HepG2 (cell line): ENCODE measurements at regions not wholly inside any gene's neighbourhood (a gene's known extent, or its start where the extent isn't known, plus 50 kb on each side); places are given as distances from the start of the nearest gene placed in this dataset.

Experiments
- ATAC-seq: fragments of 200-7000 bp; cut with Tn5 transposase; 3 replicates; pipeline ENCODE4 v1.9.1; 2020; ENCODE audit warnings: mild to moderate bottlenecking, moderate library complexity
- BruUV-seq: library from RNA; stranded (reverse); fragments of 400-500 nt; replicated peaks from 2 replicates; lab custom pipeline; 2021; lab: Mats Ljungman, UMichigan
- CTCF ChIA-PET: fragments of 300-600 bp; formaldehyde crosslinking; extraction: SDS; loops from one replicate; lab custom pipeline; 2021; ENCODE audit warnings: low total read pairs, inconsistent platforms, low intra/inter-chr PET ratio; lab: Yijun Ruan, JAX
- POLR2A ChIA-PET: fragments of 350-600 bp; sonication (Branson Sonifier 250); formaldehyde crosslinking; loops from one replicate; lab custom pipeline; 2020; ENCODE audit warnings: antibody characterized with exemption, inconsistent platforms; lab: Yijun Ruan, JAX
- DNase-seq: peaks from one replicate; pipeline ENCODE4 v3.0.0-alpha.2; 2015; ENCODE audit warnings: low spot score
- FAIRE-seq: peaks from 3 replicates; lab custom pipeline; 2011; peaks lifted over from hg19 to GRCh38; lab: Jason Lieb, UNC
- H2AFZ ChIP-seq: one replicate; pipeline ENCODE4 v1.6.1; 2011; ENCODE audit warnings: low read length, inconsistent platforms
- H3K27ac ChIP-seq: fragments of 300-600 bp; 3 replicates; pipeline ENCODE4 v1.8.0; 2011; ENCODE audit warnings: mixed run types, mild to moderate bottlenecking, mixed read lengths, low read length, inconsistent platforms; ENCODE audit not compliant: insufficient read depth; ENCODE audit errors: extremely low read length
- H3K27me3 ChIP-seq, 2 experiments: fragments of 200-600 bp in 1 of 2; 2 replicates in 1 of 2; 3 replicates in 1 of 2; pipeline versions ENCODE4 v1.6.0 to v1.8.0; 2011; ENCODE audit warnings: low read length in 2 of 2, mild to moderate bottlenecking in 2 of 2, moderate library complexity in 2 of 2, inconsistent platforms in 1 of 2; ENCODE audit not compliant: insufficient read depth in 2 of 2, control insufficient read depth in 1 of 2
- H3K36me3 ChIP-seq, 2 experiments: fragments of 200-600 bp in 1 of 2; replicated peaks in 1 of 2; 2 replicates in 1 of 2; 3 replicates in 1 of 2; pipeline versions ENCODE4 v1.5.1 to v1.8.0; 2011; ENCODE audit warnings: low read length in 2 of 2, inconsistent platforms in 1 of 2; ENCODE audit not compliant: insufficient read depth in 2 of 2, control insufficient read depth in 1 of 2
- H3K4me1 ChIP-seq: 2 replicates; pipeline ENCODE4 v1.5.1; 2012; ENCODE audit warnings: low read length, inconsistent platforms; ENCODE audit not compliant: insufficient read depth
- H3K4me2 ChIP-seq: 2 replicates; pipeline ENCODE4 v1.6.0; 2011; ENCODE audit warnings: low read depth, low read length, inconsistent platforms
- H3K4me3 ChIP-seq, 3 experiments: fragments of 200-600 bp in 1 of 3; sonication (generic), shearing (Covaris generic) in 1 of 3; replicated peaks in 1 of 3; 2 replicates each; pipeline ENCODE4 v1.5.1; 2011 to 2016; ENCODE audit warnings: low read length in 3 of 3, inconsistent platforms in 2 of 3, low read depth in 2 of 3, mild to moderate bottlenecking in 2 of 3, control low read depth in 1 of 3, mixed read lengths in 1 of 3; ENCODE audit not compliant: insufficient read depth in 1 of 3
- H3K79me2 ChIP-seq: one replicate; pipeline ENCODE4 v1.6.1; 2011; ENCODE audit warnings: low read length, inconsistent platforms; ENCODE audit not compliant: insufficient read depth
- H3K9ac ChIP-seq: 2 replicates; pipeline ENCODE4 v1.6.0; 2011; ENCODE audit warnings: mild to moderate bottlenecking, low read depth, low read length, inconsistent platforms; ENCODE audit not compliant: insufficient read depth
- H3K9me3 ChIP-seq: 2 replicates; pipeline ENCODE4 v1.5.1; 2012; ENCODE audit warnings: mild to moderate bottlenecking, low read length
- H4K20me1 ChIP-seq: 2 replicates; pipeline ENCODE4 v1.6.0; 2011; ENCODE audit warnings: inconsistent platforms, mild to moderate bottlenecking, low read length, moderate library complexity; ENCODE audit not compliant: insufficient read depth
- GTF2F1 ChIP-seq: fragments of 150-350 bp; IDR thresholded peaks from 2 replicates; pipeline ENCODE4 v1.6.1; 2014; ENCODE audit warnings: low read length
- NR3C1 ChIP-seq: sonication (generic); formaldehyde crosslinking; IDR thresholded peaks from 2 replicates; pipeline ENCODE4 v1.4.0; 2020; ENCODE audit warnings: missing genetic modification reagents
- STAG1 ChIP-seq: sonication (generic); formaldehyde crosslinking; IDR thresholded peaks from 2 replicates; pipeline ENCODE4 v1.4.0; 2020; ENCODE audit warnings: missing genetic modification reagents
- ZBTB3 ChIP-seq: sonication (generic); formaldehyde crosslinking; IDR thresholded peaks from 2 replicates; pipeline ENCODE4 v1.4.0; 2020; ENCODE audit warnings: low read depth, mild to moderate bottlenecking, moderate library complexity, missing genetic modification reagents, borderline replicate concordance
- ZNF207 ChIP-seq: fragments of 450-650 bp; IDR thresholded peaks from 2 replicates; pipeline ENCODE4 v1.6.1; 2016; ENCODE audit warnings: antibody characterized with exemption, borderline replicate concordance
- ZSCAN25 ChIP-seq: sonication (generic); formaldehyde crosslinking; IDR thresholded peaks from 2 replicates; pipeline ENCODE4 v1.8.0; 2022; ENCODE audit warnings: mild to moderate bottlenecking, missing genetic modification reagents
- WGBS: methylation state at CpG from one replicate; pipeline ENCODE4 v1.1.6; 2017; ENCODE audit warnings: low lambda C conversion rate; 5-methylcytosine and 5-hydroxymethylcytosine counted together
- in situ Hi-C: cut with HindIII; loops from 2 replicates; pipeline ENCODE4 v1.10.0; 2017; ENCODE audit warnings: low pct_unique_long_range_greater_than_20kb; ENCODE audit not compliant: extremely low pct_ligation_motif_present
- intact Hi-C: fragments of 100-400 bp; cut with micrococcal nuclease; formaldehyde crosslinking; loops from one replicate; pipeline ENCODE4 v1.10.0; 2022; ENCODE audit not compliant: unreplicated experiment
- TF ChIP-seq, protein P1 (sequence below): sonication (generic); formaldehyde crosslinking; IDR thresholded peaks from one replicate; pipeline ENCODE4 v1.5.1; 2020; ENCODE audit warnings: mild to moderate bottlenecking, missing genetic modification reagents; ENCODE audit errors: not compliant biosample characterization
- TF ChIP-seq, protein P2 (sequence below): sonication (generic); formaldehyde crosslinking; IDR thresholded peaks from 2 replicates; pipeline ENCODE4 v1.4.0; 2020; ENCODE audit warnings: mild to moderate bottlenecking, missing genetic modification reagents
- TF ChIP-seq, protein P3 (sequence below): IDR thresholded peaks from 2 replicates; pipeline ENCODE4 v1.4.0; 2020; ENCODE audit warnings: mild to moderate bottlenecking, missing genetic modification reagents

DNA sequence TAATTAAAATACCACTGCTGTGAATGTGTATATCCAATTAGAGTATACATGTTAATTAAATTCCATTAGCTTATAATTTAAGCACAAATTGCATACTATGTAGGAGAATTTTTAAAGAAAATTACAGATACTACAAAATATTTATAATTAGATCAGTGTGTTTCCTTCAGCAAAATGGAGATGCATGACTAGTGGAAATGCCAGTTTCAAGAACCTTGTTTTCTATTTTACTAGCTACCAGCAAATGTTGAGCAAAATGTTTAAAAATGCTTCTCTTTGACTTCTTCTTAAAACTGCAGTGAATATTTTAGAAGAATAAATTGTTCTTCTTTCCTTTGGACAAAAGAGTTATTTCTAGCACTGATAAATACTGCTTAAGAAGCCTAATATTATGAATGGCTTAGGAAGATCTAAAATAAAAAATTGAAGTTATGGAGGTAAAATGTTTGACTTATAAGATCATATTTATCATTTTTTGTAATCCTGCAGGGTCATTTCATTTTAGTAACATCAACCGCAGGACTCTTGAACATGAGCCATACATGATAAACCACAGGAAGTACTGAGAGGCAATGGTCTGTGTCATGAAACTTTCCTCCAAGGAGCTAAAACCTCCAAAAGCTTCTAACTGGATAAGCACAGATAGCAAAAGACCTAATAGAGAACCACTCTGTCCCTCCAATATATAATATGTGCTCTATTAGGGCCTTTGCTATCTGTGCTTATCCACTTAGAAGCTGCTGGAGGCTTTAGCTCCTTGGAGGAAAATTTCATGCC, 1066.0 kb upstream of the CELF2 start (continued):
- TF ChIP-seq, protein P1, sequence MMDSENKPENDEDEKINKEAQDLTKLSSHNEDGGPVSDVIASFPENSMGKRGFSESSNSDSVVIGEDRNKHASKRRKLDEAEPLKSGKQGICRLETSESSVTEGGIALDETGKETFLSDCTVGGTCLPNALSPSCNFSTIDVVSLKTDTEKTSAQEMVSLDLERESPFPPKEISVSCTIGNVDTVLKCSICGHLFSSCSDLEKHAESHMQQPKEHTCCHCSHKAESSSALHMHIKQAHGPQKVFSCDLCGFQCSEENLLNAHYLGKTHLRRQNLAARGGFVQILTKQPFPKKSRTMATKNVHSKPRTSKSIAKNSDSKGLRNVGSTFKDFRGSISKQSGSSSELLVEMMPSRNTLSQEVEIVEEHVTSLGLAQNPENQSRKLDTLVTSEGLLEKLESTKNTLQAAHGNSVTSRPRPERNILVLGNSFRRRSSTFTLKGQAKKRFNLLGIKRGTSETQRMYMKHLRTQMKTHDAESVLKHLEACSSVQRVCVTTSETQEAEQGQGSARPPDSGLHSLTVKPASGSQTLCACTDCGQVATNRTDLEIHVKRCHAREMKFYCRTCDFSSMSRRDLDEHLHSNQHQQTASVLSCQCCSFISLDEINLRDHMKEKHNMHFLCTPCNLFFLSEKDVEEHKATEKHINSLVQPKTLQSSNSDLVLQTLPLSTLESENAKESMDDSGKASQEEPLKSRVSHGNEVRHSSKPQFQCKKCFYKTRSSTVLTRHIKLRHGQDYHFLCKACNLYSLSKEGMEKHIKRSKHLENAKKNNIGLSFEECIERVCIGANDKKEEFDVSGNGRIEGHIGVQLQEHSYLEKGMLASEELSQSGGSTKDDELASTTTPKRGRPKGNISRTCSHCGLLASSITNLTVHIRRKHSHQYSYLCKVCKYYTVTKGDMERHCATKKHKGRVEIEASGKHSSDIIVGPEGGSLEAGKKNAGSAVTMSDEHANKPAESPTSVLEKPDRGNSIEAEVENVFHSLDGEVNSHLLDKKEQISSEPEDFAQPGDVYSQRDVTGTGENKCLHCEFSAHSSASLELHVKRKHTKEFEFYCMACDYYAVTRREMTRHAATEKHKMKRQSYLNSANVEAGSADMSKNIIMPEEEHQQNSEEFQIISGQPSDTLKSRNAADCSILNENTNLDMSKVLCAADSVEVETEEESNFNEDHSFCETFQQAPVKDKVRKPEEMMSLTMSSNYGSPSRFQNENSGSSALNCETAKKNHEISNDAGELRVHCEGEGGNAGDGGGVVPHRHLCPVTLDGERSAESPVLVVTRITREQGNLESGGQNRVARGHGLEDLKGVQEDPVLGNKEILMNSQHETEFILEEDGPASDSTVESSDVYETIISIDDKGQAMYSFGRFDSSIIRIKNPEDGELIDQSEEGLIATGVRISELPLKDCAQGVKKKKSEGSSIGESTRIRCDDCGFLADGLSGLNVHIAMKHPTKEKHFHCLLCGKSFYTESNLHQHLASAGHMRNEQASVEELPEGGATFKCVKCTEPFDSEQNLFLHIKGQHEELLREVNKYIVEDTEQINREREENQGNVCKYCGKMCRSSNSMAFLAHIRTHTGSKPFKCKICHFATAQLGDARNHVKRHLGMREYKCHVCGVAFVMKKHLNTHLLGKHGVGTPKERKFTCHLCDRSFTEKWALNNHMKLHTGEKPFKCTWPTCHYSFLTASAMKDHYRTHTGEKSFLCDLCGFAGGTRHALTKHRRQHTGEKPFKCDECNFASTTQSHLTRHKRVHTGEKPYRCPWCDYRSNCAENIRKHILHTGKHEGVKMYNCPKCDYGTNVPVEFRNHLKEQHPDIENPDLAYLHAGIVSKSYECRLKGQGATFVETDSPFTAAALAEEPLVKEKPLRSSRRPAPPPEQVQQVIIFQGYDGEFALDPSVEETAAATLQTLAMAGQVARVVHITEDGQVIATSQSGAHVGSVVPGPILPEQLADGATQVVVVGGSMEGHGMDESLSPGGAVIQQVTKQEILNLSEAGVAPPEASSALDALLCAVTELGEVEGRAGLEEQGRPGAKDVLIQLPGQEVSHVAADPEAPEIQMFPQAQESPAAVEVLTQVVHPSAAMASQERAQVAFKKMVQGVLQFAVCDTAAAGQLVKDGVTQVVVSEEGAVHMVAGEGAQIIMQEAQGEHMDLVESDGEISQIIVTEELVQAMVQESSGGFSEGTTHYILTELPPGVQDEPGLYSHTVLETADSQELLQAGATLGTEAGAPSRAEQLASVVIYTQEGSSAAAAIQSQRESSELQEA = no peak

DNA sequence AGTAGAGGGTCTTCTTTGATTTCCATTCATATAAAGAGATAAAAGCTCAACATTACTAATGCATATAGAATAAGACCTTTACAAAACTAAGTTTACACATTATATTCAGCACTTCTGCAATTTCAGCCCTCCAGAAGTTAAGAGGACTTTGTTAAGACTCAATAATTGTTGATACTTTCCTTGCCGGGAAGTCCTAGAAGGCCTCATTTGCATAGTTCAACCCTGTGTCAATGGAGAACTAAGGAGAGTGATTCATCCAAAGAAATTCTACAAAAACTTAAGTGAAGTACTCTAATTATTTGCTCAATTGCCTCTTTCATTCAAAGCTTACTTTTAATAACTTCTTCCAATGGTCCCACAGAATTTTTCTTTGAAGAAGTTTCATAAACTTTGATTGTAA, 1060.3 kb upstream of the CELF2 start:
- intact Hi-C loops (no loop called here), in situ Hi-C loops (no loop called here)
- Histone ChIP-seq H2AFZ (no peak overlapping the region), H3K27ac (no peak overlapping the region), H3K9ac (no peak overlapping the region), H3K9me3 (peaks cover 40% of the 10 kb centered on the region), H3K4me3 (no peak overlapping the region), H3K27me3 (no peaks in the 10 kb centered on the region), H3K4me2 (no peak overlapping the region), H3K4me1 (no peaks in the 10 kb centered on the region), H3K36me3 (no peaks in the 10 kb centered on the region), H3K79me2 (no peaks in the 10 kb centered on the region), H4K20me1 (no peaks in the 10 kb centered on the region)
- FAIRE-seq (no peak), DNase-seq (no peak), ATAC-seq (no peak)
- BruUV-seq = no TSS peak
- ChIA-PET POLR2A (no interaction called here), CTCF (no interaction called here)
- WGBS = 75% methylated on average over 1 of the region's 1 CpG
- no peak for TF ChIP-seq ZBTB3 (CRISPR knock-in tag)
- TF ChIP-seq, protein P2, sequence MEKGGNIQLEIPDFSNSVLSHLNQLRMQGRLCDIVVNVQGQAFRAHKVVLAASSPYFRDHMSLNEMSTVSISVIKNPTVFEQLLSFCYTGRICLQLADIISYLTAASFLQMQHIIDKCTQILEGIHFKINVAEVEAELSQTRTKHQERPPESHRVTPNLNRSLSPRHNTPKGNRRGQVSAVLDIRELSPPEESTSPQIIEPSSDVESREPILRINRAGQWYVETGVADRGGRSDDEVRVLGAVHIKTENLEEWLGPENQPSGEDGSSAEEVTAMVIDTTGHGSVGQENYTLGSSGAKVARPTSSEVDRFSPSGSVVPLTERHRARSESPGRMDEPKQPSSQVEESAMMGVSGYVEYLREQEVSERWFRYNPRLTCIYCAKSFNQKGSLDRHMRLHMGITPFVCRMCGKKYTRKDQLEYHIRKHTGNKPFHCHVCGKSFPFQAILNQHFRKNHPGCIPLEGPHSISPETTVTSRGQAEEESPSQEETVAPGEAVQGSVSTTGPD (CRISPR knock-in tag) = no peak
- TF ChIP-seq, protein P3, sequence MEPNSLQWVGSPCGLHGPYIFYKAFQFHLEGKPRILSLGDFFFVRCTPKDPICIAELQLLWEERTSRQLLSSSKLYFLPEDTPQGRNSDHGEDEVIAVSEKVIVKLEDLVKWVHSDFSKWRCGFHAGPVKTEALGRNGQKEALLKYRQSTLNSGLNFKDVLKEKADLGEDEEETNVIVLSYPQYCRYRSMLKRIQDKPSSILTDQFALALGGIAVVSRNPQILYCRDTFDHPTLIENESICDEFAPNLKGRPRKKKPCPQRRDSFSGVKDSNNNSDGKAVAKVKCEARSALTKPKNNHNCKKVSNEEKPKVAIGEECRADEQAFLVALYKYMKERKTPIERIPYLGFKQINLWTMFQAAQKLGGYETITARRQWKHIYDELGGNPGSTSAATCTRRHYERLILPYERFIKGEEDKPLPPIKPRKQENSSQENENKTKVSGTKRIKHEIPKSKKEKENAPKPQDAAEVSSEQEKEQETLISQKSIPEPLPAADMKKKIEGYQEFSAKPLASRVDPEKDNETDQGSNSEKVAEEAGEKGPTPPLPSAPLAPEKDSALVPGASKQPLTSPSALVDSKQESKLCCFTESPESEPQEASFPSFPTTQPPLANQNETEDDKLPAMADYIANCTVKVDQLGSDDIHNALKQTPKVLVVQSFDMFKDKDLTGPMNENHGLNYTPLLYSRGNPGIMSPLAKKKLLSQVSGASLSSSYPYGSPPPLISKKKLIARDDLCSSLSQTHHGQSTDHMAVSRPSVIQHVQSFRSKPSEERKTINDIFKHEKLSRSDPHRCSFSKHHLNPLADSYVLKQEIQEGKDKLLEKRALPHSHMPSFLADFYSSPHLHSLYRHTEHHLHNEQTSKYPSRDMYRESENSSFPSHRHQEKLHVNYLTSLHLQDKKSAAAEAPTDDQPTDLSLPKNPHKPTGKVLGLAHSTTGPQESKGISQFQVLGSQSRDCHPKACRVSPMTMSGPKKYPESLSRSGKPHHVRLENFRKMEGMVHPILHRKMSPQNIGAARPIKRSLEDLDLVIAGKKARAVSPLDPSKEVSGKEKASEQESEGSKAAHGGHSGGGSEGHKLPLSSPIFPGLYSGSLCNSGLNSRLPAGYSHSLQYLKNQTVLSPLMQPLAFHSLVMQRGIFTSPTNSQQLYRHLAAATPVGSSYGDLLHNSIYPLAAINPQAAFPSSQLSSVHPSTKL (CRISPR knock-in tag) = no peak
- TF ChIP-seq NR3C1 (CRISPR knock-in tag) = no peak
- no peak for TF ChIP-seq ZSCAN25 (CRISPR knock-in tag)
- TF ChIP-seq STAG1 = no peak
- no peak for TF ChIP-seq GTF2F1
- no peak for TF ChIP-seq ZNF207
